Posterior cingulate gyrus (tissue), 11 donors: ENCODE measurements at regions not wholly inside any gene's neighbourhood (a gene's known extent, or its start where the extent isn't known, plus 50 kb on each side); places are given as distances from the start of the nearest gene placed in this dataset.
A peak's percentile ranks its signal among the peaks of the same experiment; 100 is the strongest.
"Not testable (repeated sequence)": the region's sequence is repeated elsewhere in the genome, so short reads cannot be mapped to it uniquely, and the experiment has no call there.

Experiments
- DNase-seq, 10 donors: peaks; one replicate each; pipeline versions ENCODE4 v3.0.0 to v3.0.0-alpha.2; 2020 to 2021; ENCODE audit warnings: mixed read lengths in 3 of 10
- intact Hi-C: fragments of 100-400 bp; cut with DNase I; formaldehyde crosslinking; loops from one replicate; pipeline ENCODE4 v1.15.1; 2023

DNA sequence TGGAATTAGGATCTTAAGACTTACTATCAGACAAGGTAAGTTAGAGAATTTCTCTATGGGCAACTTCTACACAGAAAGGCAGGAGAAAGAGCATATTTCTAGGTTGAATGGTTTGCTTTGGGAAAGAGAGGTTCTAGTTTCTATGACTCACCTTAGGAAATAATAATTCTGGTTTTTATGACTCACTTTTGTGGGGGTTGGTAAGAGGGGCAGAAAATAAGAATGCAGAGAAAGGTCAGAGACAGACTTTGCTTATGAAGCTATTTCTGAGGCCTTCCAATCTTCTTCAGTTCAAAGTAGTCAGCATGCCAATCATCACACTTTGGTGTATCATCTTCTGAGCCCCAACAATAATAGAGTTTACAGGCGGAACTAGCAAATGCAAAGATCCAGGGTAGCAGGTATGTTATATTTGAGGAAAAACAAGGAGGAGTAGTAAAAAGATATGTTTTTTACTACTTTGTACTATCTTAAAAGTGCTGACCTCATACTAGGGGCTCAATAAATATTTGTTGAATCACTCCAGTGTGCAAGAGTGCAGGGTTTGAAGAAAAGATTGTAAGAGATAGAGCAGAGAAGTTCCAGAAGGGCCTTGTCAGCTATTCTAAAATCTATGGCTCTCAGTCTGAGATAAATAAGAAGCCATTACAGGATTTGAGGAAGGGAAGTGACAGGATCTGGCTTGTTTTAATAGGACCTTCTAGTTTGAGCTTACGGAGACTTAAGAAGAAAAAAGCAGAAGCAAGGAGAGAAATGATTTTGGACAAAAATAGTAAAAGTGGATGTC, 56.7 kb upstream of the LRFN5 start:
- intact Hi-C loops = no loop called here
- DNase-seq = no peak

DNA sequence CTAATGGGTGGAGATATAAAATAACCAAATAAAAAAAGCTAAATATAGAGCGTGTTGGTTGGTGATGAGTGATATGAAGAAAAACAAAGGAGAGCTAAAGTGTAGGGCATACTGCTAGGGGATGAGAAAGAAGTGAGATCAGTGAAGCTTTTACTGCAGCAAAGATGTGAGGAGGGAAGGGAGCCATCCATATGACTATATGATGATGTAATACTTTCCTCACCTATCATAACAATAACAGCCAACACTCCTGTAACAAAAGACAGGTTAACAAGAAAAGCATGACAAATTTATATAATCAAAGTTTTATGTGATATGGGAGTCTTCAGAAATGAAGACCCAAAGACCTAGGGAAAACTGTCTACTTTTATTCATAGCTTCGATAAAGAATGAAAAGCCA, 57.4 kb upstream of the LRFN5 start:
- no peak for DNase-seq
- intact Hi-C loops = no loop called here

DNA sequence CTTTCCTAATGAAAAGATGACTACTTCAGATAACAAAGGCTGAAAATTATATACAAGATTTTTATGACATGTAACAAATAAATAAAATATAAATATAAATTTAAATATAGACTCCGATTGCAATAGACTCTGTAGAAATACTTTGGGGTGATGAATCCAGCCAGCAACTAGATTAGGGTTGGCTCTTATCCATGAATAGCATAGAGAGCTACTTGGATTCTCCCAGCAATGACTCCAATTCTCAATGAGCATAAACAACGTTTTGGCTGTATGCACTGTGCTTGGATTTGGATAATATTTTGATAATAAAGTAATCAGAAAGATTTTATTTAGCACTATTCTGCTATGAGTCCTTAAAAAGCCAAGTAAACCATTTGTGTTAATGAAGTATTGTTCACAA, 58.0 kb upstream of the LRFN5 start:
- no peak for DNase-seq
- intact Hi-C loops = no loop called here

DNA sequence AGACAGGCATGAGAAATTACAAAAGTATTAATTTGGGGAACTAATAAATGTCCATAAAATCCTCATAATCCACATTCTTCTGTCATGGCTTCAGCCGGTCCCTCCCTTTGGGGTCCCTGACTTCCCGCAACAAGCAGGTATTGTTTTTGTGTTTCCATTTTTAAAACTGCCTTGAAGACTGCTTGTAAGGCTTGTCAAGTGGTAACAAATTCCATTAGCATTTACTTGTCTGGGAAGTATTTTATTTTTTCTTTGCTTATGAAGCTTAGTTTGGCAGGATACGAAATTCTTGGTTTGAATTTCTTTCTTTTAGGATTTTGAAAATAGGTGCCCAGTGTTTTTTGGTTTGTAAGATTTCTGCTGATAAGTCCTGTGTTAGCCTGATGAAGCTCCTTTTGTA, 65.3 kb upstream of the LRFN5 start:
- DNase-seq = no peak
- intact Hi-C loops = no loop called here

DNA sequence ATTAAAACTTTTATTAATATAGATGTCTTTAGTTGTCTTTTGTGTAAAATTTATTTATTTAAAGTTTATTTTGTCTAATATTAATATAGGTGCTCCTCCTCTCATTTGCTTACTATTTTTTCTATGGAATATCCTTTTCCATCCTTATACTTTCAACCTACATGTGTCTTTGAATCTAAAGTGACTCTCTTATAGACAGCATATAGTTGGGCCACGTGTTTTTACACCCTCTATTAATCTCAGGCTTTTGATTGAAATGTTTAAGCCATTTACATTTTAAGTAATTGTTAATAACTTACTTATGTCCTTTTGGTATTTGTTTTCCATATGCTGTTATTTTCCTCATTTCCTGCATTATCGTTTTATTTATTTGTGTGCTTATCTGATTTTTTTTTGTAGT, 74.4 kb upstream of the LRFN5 start:
- no peak for DNase-seq
- intact Hi-C loops = no loop called here

DNA sequence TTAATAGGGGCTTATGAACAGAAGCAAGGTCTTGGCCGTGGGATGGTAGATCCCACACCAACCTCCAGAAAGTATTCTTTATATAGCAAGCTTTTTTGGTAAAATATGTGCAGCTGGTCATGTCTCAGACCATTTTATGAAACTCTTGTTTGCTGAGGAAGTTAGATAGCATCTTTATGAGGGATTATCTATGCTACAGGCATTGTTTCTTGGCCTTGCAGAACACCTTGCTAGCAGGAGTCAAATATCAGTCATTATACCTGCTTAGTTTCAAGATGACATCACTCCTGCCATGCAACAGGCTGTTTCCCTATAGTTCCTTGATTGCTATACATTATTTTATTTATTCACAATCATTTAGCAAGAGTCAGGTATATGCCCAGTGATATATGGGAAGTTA, 84.8 kb upstream of the LRFN5 start:
- intact Hi-C loops = no loop called here
- DNase-seq = no peak

DNA sequence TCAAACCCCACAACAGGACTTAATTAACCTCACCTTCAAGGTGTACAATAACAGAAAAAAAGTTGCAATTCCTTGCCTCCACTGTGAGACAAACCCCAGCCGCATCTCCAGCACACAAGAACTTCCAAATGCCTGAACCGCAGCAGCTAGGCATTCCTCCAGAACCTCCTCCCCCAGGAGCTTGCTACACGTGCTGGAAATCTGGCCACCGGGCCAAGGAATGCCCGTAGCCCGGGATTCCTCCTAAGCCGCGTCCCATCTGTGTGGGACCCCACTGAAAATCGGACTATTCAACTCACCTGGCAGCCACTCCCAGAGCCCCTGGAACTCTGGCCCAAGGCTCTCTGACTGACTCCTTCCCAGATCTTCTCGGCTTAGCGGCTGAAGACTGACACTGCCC, 88.6 kb upstream of the LRFN5 start:
- intact Hi-C loops = not testable (repeated sequence)
- peak in 2 of 10 donors; percentile 55 to 60 for DNase-seq

DNA sequence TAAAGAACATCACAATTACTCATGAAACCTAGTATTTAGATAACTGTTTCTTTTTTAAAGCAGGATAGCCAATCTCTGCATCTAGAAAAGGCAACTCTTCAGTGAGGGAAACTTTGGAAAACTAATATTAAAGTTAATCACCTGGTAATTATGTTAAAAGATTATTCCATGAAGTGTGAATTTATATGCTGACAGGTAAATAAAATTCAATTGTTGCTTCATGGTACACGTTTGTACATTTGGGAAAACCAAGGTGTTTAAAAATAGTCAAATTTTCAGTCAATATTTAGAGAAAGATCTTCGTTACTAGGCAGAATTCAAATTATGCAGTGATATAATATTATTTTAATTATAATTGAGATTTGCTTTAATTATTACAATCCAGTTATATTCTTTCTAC, 100.1 kb upstream of the LRFN5 start:
- no peak for DNase-seq
- intact Hi-C loops = no loop called here

DNA sequence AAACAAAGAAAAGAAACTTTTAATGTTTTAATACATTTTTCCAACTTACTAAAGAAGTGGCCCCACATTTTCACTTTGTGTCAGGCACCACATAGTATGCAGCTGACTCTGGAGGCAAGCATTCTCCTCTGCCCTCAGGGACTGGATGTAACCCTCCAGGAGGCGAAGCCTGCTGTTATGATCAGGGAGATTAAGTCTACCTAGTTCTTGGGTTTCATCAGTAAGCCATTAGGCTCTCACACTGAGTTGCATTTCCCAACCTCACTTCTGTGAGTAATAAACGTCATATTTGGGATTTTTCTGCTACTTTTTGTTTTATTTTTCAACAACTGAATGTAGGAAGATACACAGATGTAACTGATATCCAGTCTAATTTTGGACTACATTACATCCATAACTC, 101.2 kb upstream of the LRFN5 start:
- intact Hi-C loops = no loop called here
- no peak for DNase-seq

DNA sequence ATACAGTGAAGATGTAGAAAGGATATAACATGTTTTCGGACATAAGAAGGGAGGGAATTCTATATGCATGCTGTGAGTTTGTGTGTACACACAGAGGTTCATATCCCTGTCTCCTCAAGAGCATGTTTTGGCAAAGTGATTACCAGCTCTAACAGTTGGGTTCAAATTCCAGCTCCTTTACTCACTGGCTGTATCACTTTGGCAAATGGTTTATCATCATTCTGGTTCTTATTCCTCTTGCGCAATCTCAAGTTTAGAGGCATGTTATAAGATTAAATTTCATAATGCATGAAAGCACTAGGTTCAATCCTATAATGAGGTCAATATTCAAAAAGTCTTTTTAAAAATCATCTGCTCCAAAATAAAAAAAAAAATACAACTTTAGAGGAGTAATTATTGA, 107.7 kb upstream of the LRFN5 start:
- no peak for DNase-seq
- intact Hi-C loops = no loop called here

DNA sequence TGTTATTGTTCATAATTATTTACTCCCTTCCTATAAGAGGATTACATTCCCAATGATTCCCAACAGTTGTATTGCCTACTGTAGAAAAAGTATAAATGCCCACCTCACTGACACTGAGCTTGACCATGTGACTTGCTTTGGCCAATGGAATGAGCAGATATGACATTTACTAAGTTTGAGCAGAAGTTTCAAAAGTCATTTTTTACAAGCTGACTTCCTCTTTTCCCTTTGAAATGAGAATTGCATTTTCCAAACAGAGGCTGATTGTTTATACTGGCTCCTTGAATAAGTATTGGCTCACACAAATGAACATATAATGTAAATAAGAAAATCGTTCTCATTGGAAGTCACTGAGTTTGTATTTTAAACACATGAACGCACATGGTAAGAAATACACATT, 116.4 kb upstream of the LRFN5 start:
- intact Hi-C loops = no loop called here

DNA sequence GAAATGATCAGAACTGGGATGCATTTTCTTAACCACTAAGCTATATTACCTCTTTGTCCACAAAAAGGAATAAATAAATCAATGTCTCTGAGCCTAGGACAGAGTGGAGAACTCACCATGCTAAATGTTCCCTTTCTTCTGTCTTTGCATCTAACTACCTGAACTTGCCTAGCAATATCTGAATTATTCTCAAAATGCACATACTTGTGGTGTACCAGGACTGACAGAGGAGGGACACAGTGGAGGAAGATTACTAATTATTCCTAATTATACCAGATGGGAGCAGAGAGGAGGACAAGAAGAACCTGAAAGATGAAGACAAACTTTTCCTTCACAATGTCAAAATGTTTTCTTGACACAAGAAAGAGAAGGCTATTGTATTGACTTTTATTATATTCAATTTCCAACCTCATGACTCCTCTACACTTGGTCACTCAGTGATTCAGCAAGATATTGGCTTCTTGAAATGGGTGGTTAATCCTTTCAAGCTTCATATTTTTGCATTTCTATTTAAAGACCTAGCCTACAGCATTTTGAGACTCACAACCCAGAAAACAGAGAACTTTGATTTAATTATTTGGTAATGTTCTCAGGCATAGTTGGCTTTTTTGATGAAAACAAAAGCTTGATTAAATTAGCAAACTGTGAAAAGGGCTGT, 117.2 kb upstream of the LRFN5 start:
- no peak for DNase-seq
- intact Hi-C loops = no loop called here

More for the DNA sequence above, 116.4 kb upstream of the LRFN5 start:
- DNase-seq = no peak

DNA sequence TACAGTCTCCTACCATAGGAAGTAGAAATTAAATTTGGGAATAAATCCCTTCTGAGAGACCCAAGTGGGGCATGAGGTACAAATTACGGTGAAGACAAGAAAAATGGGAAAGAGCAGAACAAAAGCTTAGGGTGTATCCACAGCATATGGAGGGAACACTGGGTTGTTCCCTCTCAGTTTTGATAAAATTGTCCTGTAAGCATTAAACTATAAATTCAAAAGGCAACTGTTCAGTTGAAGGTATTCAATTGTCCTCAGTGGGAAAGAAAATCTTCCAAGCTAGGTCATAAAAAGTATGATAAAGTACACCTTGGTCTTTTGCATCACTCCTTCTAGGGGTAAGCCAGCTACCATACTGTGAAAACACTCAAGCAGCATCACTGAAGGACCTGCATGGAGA, 118.3 kb upstream of the LRFN5 start:
- no peak for DNase-seq
- intact Hi-C loops = no loop called here

DNA sequence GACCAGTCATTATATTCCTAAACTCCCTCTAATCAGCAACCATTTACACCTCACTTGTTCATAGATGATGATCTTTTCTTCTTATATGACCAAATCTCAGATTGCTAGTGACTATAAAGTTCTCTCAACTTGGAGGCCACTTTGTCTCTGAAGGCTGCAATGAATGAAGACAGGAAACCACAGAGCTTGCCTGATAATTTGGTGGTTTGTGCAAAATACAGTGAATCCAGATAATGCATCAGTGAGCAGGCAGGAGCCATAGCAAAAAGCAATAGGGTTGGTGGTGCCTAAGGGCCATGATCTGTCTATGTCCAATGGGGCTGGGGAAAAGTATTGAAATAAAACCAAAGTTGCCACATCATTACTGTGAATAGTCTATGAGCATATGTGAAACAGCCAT, 123.8 kb upstream of the LRFN5 start:
- DNase-seq = no peak
- intact Hi-C loops = no loop called here

DNA sequence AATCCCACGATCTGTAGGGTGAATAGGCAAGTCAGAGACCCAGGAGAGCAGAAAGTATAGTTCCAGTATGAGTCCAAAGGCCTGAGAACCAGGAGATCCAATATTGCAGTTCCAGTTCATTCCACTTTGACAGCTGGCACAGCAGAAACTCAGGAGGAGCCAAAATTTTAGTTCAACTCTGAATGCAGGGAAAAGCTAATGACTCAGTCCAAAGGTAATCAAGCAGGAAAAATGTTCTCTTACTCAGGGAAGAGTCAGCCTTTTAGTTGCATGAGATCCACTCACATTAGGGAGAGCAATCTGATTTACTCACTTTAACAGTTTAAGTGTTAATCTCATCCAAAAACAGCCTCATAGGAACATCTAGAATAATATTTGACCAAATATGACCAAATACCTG, 130.2 kb upstream of the LRFN5 start:
- intact Hi-C loops = no loop called here

DNA sequence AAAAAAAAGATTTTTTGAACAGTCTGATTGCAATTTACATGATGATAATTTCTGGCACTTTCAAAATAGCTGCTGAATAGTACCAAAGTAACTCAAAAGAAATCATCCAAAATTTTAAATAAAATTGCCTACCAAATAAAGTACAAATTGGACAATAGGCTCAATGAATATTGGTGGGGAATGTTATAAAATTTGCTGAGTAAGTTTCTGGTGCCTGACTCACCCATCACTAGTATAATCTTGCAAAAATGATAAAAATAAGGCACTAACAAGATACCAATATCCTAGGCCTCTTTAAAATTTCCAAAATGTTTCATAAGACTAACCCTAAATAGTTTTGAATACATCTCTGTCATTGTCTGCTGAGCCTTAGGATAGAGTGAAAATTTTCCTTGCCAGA, 145.3 kb upstream of the LRFN5 start:
- intact Hi-C loops = no loop called here
- DNase-seq = no peak

More for the DNA sequence above, 130.2 kb upstream of the LRFN5 start:
- no peak for DNase-seq

DNA sequence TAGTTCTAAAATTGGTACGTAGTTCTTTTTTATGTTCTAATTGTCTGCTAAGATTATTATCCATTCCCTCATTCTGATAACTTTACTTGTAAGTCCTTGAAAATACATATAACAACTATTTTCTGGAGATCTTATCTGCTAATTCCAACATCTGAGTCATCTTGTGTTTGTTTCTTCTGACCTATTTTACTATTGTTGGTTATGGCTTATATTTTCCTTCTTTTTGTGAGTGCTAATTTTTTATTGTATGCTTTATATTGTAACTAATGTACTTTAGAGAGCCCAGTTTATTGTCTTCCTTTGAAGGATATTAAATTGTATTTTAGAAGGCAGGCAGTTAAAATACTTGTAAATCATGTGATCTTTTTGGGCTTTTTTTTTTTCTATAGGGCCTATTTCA, 149.3 kb upstream of the LRFN5 start:
- no peak for DNase-seq
- intact Hi-C loops = no loop called here

DNA sequence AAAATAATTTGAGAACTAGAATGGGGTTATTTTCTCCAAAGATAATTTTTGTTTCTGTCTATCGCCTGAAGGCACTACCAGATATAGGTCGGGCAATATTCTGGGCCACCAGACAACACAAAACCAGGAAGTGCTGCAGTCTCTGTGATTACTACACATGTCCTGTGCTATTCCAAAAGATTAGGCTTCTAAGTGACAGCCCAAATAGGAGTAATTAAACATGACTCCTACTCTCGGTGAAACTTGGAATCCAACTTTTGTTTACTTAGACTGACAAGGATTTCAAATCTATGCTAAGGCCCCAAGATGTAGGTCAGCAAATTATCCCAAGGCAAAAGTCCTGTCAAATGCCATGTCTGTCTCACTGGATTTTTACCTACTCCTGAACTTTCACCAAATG, 157.6 kb upstream of the LRFN5 start:
- intact Hi-C loops = no loop called here
- DNase-seq = no peak

DNA sequence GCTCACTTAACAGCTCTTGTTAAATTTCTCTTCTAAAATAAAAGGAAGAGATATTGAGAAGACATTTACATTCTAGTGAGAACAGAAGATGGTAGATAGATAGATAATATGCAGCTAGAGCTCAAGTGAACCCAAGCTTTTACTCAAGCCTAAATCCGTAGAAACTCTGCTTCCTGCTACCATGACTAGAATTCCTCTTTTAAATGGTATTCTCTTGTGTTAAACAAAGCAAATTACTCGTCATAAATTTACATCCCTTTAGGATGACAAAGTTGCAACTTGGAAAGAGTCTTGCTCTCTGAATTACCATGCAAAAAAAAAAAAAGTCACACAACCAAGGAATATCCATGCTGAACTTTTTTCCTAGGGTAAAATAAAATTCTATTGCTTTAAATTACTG, 160.7 kb upstream of the LRFN5 start:
- intact Hi-C loops = no loop called here
- DNase-seq = no peak

DNA sequence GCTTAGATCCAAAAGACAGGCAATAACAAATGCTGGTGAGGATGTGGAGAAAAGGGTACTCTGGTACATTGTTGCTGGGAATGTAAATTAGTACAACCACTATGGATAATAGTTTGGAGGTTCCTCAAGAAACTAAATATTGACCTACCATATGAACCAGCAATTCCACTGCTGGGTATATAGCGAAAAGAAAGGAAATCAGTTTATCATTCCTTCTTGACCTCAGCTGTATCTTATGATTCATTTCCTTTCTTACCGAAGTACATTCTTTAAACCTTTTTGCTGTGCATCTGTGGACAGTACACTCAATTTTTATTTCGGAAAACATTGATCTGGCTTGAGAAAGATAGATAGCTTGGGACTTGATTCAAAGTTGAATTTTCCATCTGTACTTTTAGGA, 183.2 kb upstream of the LRFN5 start:
- intact Hi-C loops = no loop called here

DNA sequence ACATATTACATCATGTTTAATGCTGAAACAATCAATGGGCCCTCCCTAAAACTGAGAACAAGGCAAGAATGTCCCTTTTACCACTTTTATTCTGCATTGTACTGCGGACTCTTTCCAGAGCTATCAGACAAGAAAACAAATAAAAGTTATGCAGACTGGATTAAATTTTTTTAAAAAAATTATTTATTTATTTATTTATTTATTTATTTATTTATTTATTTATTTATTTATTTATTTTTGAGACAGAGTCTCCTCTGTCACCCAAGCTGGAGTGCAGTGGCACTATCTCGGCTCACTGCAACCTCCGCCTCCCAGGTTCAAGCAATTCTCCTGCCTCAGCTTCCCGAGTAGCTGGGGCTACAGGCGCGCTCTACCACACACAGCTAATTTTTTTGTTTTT, 185.4 kb upstream of the LRFN5 start:
- intact Hi-C loops, DNase-seq: not testable (repeated sequence)

More for the DNA sequence above, 183.2 kb upstream of the LRFN5 start:
- DNase-seq = no peak

DNA sequence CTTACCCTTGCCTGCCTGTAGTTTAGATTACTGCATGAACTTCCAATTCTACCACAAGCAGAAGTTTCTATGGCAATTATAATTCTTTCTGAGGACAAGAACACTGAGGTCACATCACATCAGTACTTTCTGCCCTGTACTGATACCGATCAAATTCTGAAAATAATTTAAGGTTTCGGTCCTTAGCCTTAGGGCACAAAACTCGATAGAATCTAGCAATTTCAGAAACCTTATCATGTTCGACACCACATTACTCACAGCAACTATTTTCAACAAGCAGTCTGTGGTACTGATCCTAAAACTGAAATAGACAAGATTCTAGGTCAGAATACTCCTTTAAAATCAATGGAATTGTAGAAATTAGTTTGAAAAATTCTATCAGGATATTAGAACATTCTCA, 187.0 kb upstream of the LRFN5 start:
- DNase-seq = no peak
- intact Hi-C loops = no loop called here
